Large intestine (tissue), 3 donors: ENCODE measurements at regions not wholly inside any gene's neighbourhood (a gene's known extent, or its start where the extent isn't known, plus 50 kb on each side); places are given as distances from the start of the nearest gene placed in this dataset.

Source experiments
- DNase-seq, 2 donors: peaks; one replicate each; pipeline versions ENCODE4 v3.0.0 to v3.0.0-alpha.2; 2013
- H3K27ac ChIP-seq: one replicate; pipeline ENCODE4 v1.5.1; 2013; ENCODE audit warnings: low read length
- H3K27me3 ChIP-seq: 2 replicates; pipeline ENCODE4 v1.6.1; 2013; ENCODE audit warnings: low read length; ENCODE audit not compliant: control insufficient read depth, insufficient read depth
- H3K36me3 ChIP-seq: 2 replicates; pipeline ENCODE4 v1.6.1; 2013; ENCODE audit warnings: low read length; ENCODE audit not compliant: control insufficient read depth, insufficient read depth
- H3K4me1 ChIP-seq: one replicate; pipeline ENCODE4 v1.6.1; 2013; ENCODE audit warnings: low read length; ENCODE audit not compliant: control insufficient read depth, insufficient read depth
- H3K4me3 ChIP-seq: one replicate; pipeline ENCODE4 v1.5.1; 2013; ENCODE audit warnings: low read length
- H3K9me3 ChIP-seq: one replicate; pipeline ENCODE4 v1.6.1; 2013; ENCODE audit warnings: mild to moderate bottlenecking, low read depth, low read length, moderate library complexity; ENCODE audit not compliant: control insufficient read depth
- WGBS: methylation state at CpG from one replicate; pipeline ENCODE4 v1.1.5; 2013; ENCODE audit warnings: low lambda C conversion rate; ENCODE audit not compliant: insufficient coverage; 5-methylcytosine and 5-hydroxymethylcytosine counted together

GRCh38 chr6:144394210-144394609 lies 109.1 kb downstream of the UTRN start:
- H3K4me3 ChIP-seq, result no peak overlapping the region
- no peak overlapping the region for H3K27ac ChIP-seq
- no peaks in the 10 kb centered on the region for H3K27me3 ChIP-seq
- H3K4me1 ChIP-seq, result no peaks in the 10 kb centered on the region
- no peak for DNase-seq
- WGBS, result 100% methylated on average over 3 of the region's 4 CpGs
- no peaks in the 10 kb centered on the region for H3K36me3 ChIP-seq
- peaks cover 5% of the 10 kb centered on the region for H3K9me3 ChIP-seq

DNA sequence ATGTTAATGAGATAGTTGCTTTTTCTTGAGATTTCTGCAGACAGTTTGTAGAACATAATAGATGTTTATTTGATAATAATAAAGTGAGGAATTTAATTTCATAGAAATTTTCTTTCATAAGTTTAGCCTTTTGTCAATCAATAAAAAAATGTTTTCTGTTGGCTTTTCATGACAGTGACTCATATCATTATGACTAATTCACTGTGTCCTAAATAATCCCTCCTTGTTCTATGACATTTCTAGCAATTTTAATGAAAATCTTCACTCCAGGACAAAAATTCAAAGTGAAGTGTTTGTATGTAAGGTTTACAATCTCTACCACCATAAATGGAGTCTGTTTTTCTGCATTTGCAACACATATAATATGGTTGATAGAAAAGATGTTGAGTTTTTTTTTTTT lies 109.9 kb downstream of the UTRN start:
- Histone ChIP-seq H3K4me3 (no peak overlapping the region), H3K36me3 (no peaks in the 10 kb centered on the region), H3K9me3 (peaks cover 5% of the 10 kb centered on the region), H3K27me3 (no peaks in the 10 kb centered on the region), H3K27ac (no peak overlapping the region), H3K4me1 (no peaks in the 10 kb centered on the region)
- DNase-seq, result no peak

- no peak for DNase-seq
- WGBS, result no CpG with 5 or more reads among the region's 1 CpG
- Histone ChIP-seq H3K27me3 (no peaks in the 10 kb centered on the region), H3K9me3 (peaks cover 5% of the 10 kb centered on the region), H3K27ac (no peak overlapping the region), H3K4me3 (no peak overlapping the region), H3K36me3 (no peaks in the 10 kb centered on the region), H3K4me1 (no peaks in the 10 kb centered on the region)
Measured at GRCh38 chr6:144395826-144396225, 110.7 kb downstream of the UTRN start.

DNA sequence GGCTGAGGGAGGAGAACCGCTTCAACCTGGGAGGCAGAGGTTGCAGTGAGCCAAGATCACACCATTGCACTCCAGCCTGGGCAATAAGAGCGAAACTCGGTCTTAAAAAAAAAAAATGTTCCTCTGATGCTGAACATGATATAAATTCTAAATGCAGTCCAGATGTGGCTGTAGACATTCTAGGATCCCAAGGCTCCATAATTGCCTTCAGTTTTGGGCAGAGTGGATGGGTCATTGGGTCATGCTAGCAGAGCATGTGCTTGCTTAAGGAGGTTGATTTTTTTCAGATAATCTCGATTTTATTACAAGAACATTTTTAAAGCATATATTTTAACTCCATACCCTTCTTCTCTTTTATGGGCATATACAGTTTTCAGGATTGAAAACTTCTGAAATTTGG lies 112.0 kb downstream of the UTRN start:
- WGBS, result no CpG with 5 or more reads among the region's 4 CpGs
- no peak for DNase-seq
- peaks cover 5% of the 10 kb centered on the region for H3K9me3 ChIP-seq

DNA sequence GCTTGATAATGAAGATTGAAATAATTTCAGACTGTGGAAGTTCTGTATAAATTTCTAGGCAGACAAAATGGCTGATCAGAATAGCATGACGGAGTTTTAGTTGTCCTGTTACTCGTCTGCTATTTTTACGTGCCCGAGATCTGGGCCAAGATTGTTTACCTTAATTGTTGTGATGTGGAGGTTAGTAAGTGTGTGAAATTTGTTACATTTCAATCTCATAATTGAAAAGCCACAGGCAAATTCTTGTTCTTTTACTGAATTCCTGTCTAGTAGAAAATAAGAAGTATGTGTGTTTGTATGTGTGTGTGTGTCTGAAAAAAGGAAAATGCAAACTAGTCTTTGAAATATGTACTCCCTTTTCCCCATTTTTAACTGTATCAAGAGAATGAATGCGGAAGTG lies 115.2 kb downstream of the UTRN start:
- no peak overlapping the region for H3K4me3 ChIP-seq
- H3K36me3 ChIP-seq, result no peaks in the 10 kb centered on the region
- no peak for DNase-seq
- no peaks in the 10 kb centered on the region for H3K27me3 ChIP-seq
- H3K4me1 ChIP-seq, result no peaks in the 10 kb centered on the region
- 74% methylated on average over 3 of the region's 5 CpGs for WGBS
- H3K9me3 ChIP-seq, result peaks cover 5% of the 10 kb centered on the region
- no peak overlapping the region for H3K27ac ChIP-seq

More for the DNA sequence above, 112.0 kb downstream of the UTRN start:
- Histone ChIP-seq H3K36me3 (no peaks in the 10 kb centered on the region), H3K4me3 (no peak overlapping the region), H3K4me1 (no peaks in the 10 kb centered on the region), H3K27ac (no peak overlapping the region), H3K27me3 (no peaks in the 10 kb centered on the region)

GRCh38 chr6:144401736-144402733 lies 116.9 kb downstream of the UTRN start:
- 100% methylated on average over 6 of the region's 13 CpGs for WGBS
- no peak for DNase-seq
- peaks cover 5% of the 10 kb centered on the region for H3K9me3 ChIP-seq

GRCh38 chr6:144402750-144403149 lies 117.6 kb downstream of the UTRN start:
- 100% methylated on average over 1 of the region's 8 CpGs for WGBS
- no peak for DNase-seq

More at GRCh38 chr6:144401736-144402733, 116.9 kb downstream of the UTRN start:
- H3K4me3 ChIP-seq, result no peak overlapping the region
- no peaks in the 10 kb centered on the region for H3K27me3 ChIP-seq
- no peaks in the 10 kb centered on the region for H3K4me1 ChIP-seq
- no peaks in the 10 kb centered on the region for H3K36me3 ChIP-seq
- no peak overlapping the region for H3K27ac ChIP-seq

GRCh38 chr6:144405163-144405562 lies 120.0 kb downstream of the UTRN start:
- 93% methylated on average over 2 of the region's 5 CpGs for WGBS
- Histone ChIP-seq H3K9me3 (no peaks in the 10 kb centered on the region), H3K27ac (no peak overlapping the region), H3K27me3 (no peaks in the 10 kb centered on the region), H3K4me1 (no peaks in the 10 kb centered on the region), H3K4me3 (no peak overlapping the region), H3K36me3 (no peaks in the 10 kb centered on the region)
- DNase-seq, result no peak

More at GRCh38 chr6:144402750-144403149, 117.6 kb downstream of the UTRN start:
- Histone ChIP-seq H3K27ac (no peak overlapping the region), H3K36me3 (no peaks in the 10 kb centered on the region), H3K27me3 (no peaks in the 10 kb centered on the region), H3K9me3 (peaks cover 5% of the 10 kb centered on the region), H3K4me3 (no peak overlapping the region), H3K4me1 (no peaks in the 10 kb centered on the region)

GRCh38 chr6:144406796-144407195 lies 121.7 kb downstream of the UTRN start:
- no peaks in the 10 kb centered on the region for H3K4me1 ChIP-seq
- no peaks in the 10 kb centered on the region for H3K36me3 ChIP-seq
- 87% methylated on average over 3 of the region's 3 CpGs for WGBS
- H3K27ac ChIP-seq, result no peak overlapping the region
- no peaks in the 10 kb centered on the region for H3K27me3 ChIP-seq
- no peak for DNase-seq
- H3K4me3 ChIP-seq, result no peak overlapping the region
- no peaks in the 10 kb centered on the region for H3K9me3 ChIP-seq

DNA sequence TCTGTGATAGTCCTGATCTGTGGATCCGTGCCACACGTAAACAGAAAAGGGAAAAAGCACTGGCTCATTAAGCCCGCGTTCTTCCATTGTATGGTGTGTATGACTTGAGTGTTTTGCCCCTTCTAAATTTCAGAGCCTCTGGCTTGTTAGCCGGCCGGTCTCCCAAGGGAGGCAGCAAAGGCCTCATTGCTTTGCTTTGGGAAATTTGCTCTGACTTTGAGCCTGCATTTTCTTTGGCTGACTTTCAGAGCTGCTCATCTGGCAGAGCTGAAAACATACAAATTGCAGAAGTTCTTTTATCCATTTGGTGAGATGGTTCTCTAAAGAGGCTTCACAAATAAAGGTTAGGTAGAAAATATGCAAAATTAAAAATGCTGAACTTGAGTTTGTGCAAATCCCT lies 123.0 kb downstream of the UTRN start:
- Histone ChIP-seq H3K27me3 (no peaks in the 10 kb centered on the region), H3K4me3 (no peak overlapping the region), H3K9me3 (no peaks in the 10 kb centered on the region), H3K27ac (no peak overlapping the region), H3K4me1 (no peaks in the 10 kb centered on the region), H3K36me3 (no peaks in the 10 kb centered on the region)
- DNase-seq, result no peak
- WGBS, result no CpG with 5 or more reads among the region's 6 CpGs

GRCh38 chr6:144410059-144410458 lies 124.9 kb downstream of the UTRN start:
- Histone ChIP-seq H3K4me1 (no peaks in the 10 kb centered on the region), H3K36me3 (no peaks in the 10 kb centered on the region), H3K27ac (no peak overlapping the region), H3K27me3 (no peaks in the 10 kb centered on the region), H3K9me3 (no peaks in the 10 kb centered on the region), H3K4me3 (no peak overlapping the region)
- DNase-seq, result no peak
